ENCODE measurements at regions not wholly inside any gene's neighbourhood (a gene's known extent, or its start where the extent isn't known, plus 50 kb on each side); places are given as distances from the start of the nearest gene placed in this dataset.

DNA sequence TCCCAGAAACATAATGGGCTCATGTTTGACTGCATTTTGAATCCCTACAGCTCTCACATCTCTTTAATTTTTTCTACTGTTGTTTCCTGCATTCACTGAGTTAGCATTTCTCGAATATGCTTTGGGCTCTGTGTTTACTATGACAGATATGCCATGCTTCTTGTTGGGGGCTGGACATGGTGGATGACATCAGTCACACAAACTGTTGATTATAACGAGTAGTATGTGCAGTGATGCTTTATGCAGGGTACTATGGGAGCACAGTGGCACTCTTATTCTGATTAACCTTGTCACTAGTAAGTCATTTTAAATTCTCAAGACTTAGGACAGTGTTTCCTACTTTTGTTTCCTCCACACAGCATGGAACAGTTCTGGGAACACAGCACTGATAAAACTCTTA, 295.4 kb upstream of the ZNF608 start:
- Histone ChIP-seq H3K27ac (ENCODE audit: low read length) (no peak overlapping the region), H3K27me3 (ENCODE audit: control insufficient read depth, insufficient read depth, low read length) (no peaks in the 10 kb centered on the region), H3K36me3 (ENCODE audit: control insufficient read depth, insufficient read depth, low read length) (no peaks in the 10 kb centered on the region), H3K4me1 (ENCODE audit: control insufficient read depth, insufficient read depth, low read length) (peaks cover 17% of the 10 kb centered on the region), H3K9me3 (replicated peaks; ENCODE audit: control insufficient read depth, low read depth, low read length) (no peaks in the 10 kb centered on the region), H3K4me3 (ENCODE audit: low read length) (no peak overlapping the region)
- WGBS (ENCODE audit: insufficient coverage): no CpG with 5 or more reads among the region's 2 CpGs
- DNase-seq: no peak

DNA sequence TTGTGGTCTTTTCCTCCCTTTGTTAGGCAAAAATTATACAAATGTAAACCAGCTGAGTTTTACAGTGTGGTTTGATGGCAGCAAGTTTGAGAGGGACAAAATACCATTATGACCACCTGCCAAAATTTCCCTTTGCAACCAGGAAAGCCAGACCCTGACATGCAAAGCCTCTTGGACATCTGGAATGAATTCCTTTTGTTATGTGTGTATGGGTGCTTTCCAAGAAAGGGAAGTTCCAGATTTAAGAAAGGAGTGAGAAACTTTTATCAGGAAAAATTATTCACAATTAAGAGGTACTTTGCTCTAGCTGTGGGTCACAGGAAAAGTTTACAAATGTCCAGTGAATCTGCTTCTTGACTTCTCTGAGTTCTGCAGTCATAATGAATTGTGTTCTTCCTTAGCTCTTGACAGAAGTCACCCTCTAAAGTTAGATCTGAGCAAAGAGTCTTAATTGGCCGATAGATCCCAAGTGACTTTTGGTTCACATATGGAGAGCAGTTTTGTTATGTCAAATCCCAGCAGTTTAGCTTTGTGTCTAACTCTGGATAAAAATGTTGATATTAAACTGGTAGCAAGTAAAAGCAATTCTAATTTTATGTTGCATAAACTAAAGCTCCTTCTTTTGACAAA, 295.9 kb upstream of the ZNF608 start:
- Histone ChIP-seq H3K4me1 (ENCODE audit: control insufficient read depth, insufficient read depth, low read length) (peaks cover 17% of the 10 kb centered on the region), H3K4me3 (ENCODE audit: low read length) (no peak overlapping the region), H3K9me3 (replicated peaks; ENCODE audit: control insufficient read depth, low read depth, low read length) (no peaks in the 10 kb centered on the region), H3K27me3 (ENCODE audit: control insufficient read depth, insufficient read depth, low read length) (no peaks in the 10 kb centered on the region), H3K36me3 (ENCODE audit: control insufficient read depth, insufficient read depth, low read length) (no peaks in the 10 kb centered on the region), H3K27ac (ENCODE audit: low read length) (peak overlapping the region; percentile 26)
- DNase-seq: peak; percentile 65
- no CpG with 5 or more reads among the region's 1 CpG for WGBS (ENCODE audit: insufficient coverage)

GRCh38 chr5:125043781-125044391, 297.4 kb upstream of the ZNF608 start:
- peak; percentile 82 for DNase-seq
- H3K27ac ChIP-seq (ENCODE audit: low read length): peak overlapping the region; percentile 48
- WGBS (ENCODE audit: insufficient coverage): 67% methylated on average over 3 of the region's 8 CpGs
- H3K4me3 ChIP-seq (ENCODE audit: low read length): no peak overlapping the region
- H3K4me1 ChIP-seq (ENCODE audit: control insufficient read depth, insufficient read depth, low read length): peaks cover 17% of the 10 kb centered on the region
- no peaks in the 10 kb centered on the region for H3K9me3 ChIP-seq (replicated peaks; ENCODE audit: control insufficient read depth, low read depth, low read length)
- no peaks in the 10 kb centered on the region for H3K27me3 ChIP-seq (ENCODE audit: control insufficient read depth, insufficient read depth, low read length)
- no peaks in the 10 kb centered on the region for H3K36me3 ChIP-seq (ENCODE audit: control insufficient read depth, insufficient read depth, low read length)

DNA sequence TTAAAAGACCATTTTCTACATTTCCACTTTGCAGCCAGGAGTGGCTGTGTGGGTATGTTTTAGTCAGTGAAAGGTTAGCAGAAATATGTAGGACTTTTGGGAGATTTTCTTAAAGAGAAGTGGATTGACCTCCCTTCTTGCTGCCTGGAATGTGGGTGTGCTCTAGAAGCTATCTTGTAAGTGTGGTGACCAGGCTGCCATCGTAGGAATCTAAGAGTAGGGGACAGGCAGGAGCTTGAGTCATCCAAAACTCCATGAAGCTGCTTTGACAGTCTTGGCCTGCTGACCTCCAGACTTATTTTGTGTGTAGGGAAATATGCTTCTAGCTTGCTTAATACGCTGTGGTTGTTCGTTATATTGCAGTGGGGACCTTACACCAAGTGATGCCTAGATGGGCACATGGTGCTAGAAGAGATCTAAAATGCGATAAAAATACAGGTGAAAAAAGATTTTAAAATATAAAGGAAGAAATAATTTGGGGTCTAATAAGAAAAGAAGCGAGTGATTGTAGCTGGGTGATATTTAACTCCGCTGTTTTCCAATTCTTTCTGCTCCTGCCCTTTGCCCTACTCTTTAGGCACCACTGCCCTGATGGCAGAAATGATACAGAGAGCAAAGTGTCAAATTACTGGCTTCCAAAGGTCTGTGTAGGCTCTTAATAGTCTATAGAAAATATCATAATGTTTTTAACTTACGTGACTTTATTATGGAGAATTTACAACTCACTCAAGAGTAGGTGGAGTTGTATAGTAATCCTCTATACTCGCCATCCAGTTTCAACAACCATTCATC, 298.2 kb upstream of the ZNF608 start:
- H3K4me3 ChIP-seq (ENCODE audit: low read length): no peak overlapping the region
- WGBS (ENCODE audit: insufficient coverage): 75% methylated on average over 3 of the region's 8 CpGs

DNA sequence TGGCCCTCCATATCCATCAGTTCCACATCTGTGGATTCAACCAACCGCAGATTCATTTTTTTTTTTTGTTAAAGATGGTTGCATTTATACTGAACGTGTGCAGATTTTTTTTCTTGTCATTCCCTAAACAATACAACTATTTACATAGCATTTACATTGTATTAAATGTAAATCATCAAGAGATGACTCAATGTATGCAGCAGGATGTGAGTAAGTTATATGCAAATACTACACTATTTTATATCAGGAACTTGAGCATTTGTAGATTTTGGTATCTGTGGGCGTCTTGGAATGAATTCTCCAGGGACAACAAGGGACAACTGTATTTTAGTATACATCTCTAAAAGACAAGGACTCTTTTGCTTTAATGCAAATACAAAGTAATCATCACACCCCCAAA, 299.2 kb upstream of the ZNF608 start:
- Histone ChIP-seq H3K4me1 (ENCODE audit: control insufficient read depth, insufficient read depth, low read length) (peaks cover 17% of the 10 kb centered on the region), H3K27me3 (ENCODE audit: control insufficient read depth, insufficient read depth, low read length) (no peaks in the 10 kb centered on the region), H3K27ac (ENCODE audit: low read length) (no peak overlapping the region), H3K36me3 (ENCODE audit: control insufficient read depth, insufficient read depth, low read length) (no peaks in the 10 kb centered on the region), H3K4me3 (ENCODE audit: low read length) (no peak overlapping the region), H3K9me3 (replicated peaks; ENCODE audit: control insufficient read depth, low read depth, low read length) (no peaks in the 10 kb centered on the region)
- DNase-seq: no peak
- WGBS (ENCODE audit: insufficient coverage): no CpG with 5 or more reads among the region's 3 CpGs

More for the DNA sequence above, 298.2 kb upstream of the ZNF608 start:
- Histone ChIP-seq H3K27ac (ENCODE audit: low read length) (peak overlapping the region; percentile 48), H3K27me3 (ENCODE audit: control insufficient read depth, insufficient read depth, low read length) (no peaks in the 10 kb centered on the region), H3K4me1 (ENCODE audit: control insufficient read depth, insufficient read depth, low read length) (peaks cover 17% of the 10 kb centered on the region), H3K36me3 (ENCODE audit: control insufficient read depth, insufficient read depth, low read length) (no peaks in the 10 kb centered on the region), H3K9me3 (replicated peaks; ENCODE audit: control insufficient read depth, low read depth, low read length) (no peaks in the 10 kb centered on the region)
- no peak for DNase-seq

- Histone ChIP-seq H3K36me3 (ENCODE audit: control insufficient read depth, insufficient read depth, low read length) (no peaks in the 10 kb centered on the region), H3K27me3 (ENCODE audit: control insufficient read depth, insufficient read depth, low read length) (no peaks in the 10 kb centered on the region), H3K27ac (ENCODE audit: low read length) (no peak overlapping the region), H3K4me3 (ENCODE audit: low read length) (no peak overlapping the region), H3K4me1 (ENCODE audit: control insufficient read depth, insufficient read depth, low read length) (peaks cover 16% of the 10 kb centered on the region), H3K9me3 (replicated peaks; ENCODE audit: control insufficient read depth, low read depth, low read length) (peaks cover 5% of the 10 kb centered on the region)
- no peak for DNase-seq
- 100% methylated on average over 1 of the region's 1 CpG for WGBS (ENCODE audit: insufficient coverage)
Measured at GRCh38 chr5:125046838-125047237, 300.4 kb upstream of the ZNF608 start.

DNA sequence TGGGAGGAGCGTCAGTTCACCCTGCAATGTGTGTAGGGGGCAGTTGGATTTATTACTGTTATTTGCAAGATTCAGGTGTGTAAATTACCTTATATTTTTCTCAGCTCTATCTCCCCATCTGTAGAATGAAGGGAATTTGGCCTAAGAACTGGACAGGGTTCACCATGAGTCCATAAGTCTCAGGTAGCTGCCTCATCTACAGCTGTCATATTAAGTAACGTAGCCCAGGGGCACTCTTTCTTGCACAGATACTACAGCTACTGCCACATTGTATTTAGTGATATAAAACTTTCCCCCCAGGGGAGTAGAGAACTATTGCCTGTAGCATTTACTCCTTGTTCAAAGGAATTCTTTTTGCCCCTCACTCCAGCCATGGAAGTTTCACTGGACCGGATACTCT, 301.4 kb upstream of the ZNF608 start:
- DNase-seq: no peak
- Histone ChIP-seq H3K36me3 (ENCODE audit: control insufficient read depth, insufficient read depth, low read length) (no peaks in the 10 kb centered on the region), H3K4me3 (ENCODE audit: low read length) (no peak overlapping the region), H3K27me3 (ENCODE audit: control insufficient read depth, insufficient read depth, low read length) (no peaks in the 10 kb centered on the region), H3K27ac (ENCODE audit: low read length) (no peak overlapping the region), H3K9me3 (replicated peaks; ENCODE audit: control insufficient read depth, low read depth, low read length) (peaks cover 5% of the 10 kb centered on the region), H3K4me1 (ENCODE audit: control insufficient read depth, insufficient read depth, low read length) (peaks cover 12% of the 10 kb centered on the region)
- WGBS (ENCODE audit: insufficient coverage): no CpG with 5 or more reads among the region's 3 CpGs

- H3K36me3 ChIP-seq (ENCODE audit: control insufficient read depth, insufficient read depth, low read length): no peaks in the 10 kb centered on the region
- no peaks in the 10 kb centered on the region for H3K4me1 ChIP-seq (ENCODE audit: control insufficient read depth, insufficient read depth, low read length)
- H3K9me3 ChIP-seq (replicated peaks; ENCODE audit: control insufficient read depth, low read depth, low read length): peaks cover 5% of the 10 kb centered on the region
- no peak overlapping the region for H3K27ac ChIP-seq (ENCODE audit: low read length)
- 60% methylated on average over 1 of the region's 6 CpGs for WGBS (ENCODE audit: insufficient coverage)
- DNase-seq: no peak
- H3K27me3 ChIP-seq (ENCODE audit: control insufficient read depth, insufficient read depth, low read length): no peaks in the 10 kb centered on the region
- no peak overlapping the region for H3K4me3 ChIP-seq (ENCODE audit: low read length)
Measured at GRCh38 chr5:125049721-125050702, 303.6 kb upstream of the ZNF608 start.

DNA sequence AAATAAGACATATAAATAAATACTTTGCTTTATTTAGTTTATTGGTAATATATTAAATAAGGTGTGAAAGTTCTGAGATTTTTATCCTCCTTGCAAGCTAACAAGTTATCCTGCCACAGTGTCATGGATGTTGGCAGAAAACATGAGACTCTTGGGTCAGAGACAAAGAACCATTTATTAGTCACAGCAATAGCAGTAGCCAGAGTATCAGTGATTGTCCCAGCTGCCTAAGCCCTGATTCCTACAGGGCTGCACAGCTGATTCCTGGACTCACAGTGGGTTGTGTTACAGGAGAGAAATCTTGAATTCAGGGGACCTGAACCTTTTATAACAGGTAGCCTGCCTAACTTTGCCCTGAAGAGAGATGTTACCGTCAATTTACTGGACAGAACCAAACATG, 304.5 kb upstream of the ZNF608 start:
- no peak overlapping the region for H3K4me3 ChIP-seq (ENCODE audit: low read length)
- no peak overlapping the region for H3K27ac ChIP-seq (ENCODE audit: low read length)
- peaks cover 5% of the 10 kb centered on the region for H3K9me3 ChIP-seq (replicated peaks; ENCODE audit: control insufficient read depth, low read depth, low read length)
- no peaks in the 10 kb centered on the region for H3K36me3 ChIP-seq (ENCODE audit: control insufficient read depth, insufficient read depth, low read length)
- no CpG with 5 or more reads among the region's 1 CpG for WGBS (ENCODE audit: insufficient coverage)
- H3K4me1 ChIP-seq (ENCODE audit: control insufficient read depth, insufficient read depth, low read length): no peaks in the 10 kb centered on the region
- no peak for DNase-seq
- H3K27me3 ChIP-seq (ENCODE audit: control insufficient read depth, insufficient read depth, low read length): no peaks in the 10 kb centered on the region
